GM12875 (cell line): ENCODE measurements at regions not wholly inside any gene's neighbourhood (a gene's known extent, or its start where the extent isn't known, plus 50 kb on each side); places are given as distances from the start of the nearest gene placed in this dataset.
A peak's percentile ranks its signal among the peaks of the same experiment; 100 is the strongest.

Source experiments
- H3K4me3 ChIP-seq: one replicate; pipeline ENCODE4 v1.5.1; 2011; ENCODE audit warnings: low read depth, low read length, control low read depth
- TF ChIP-seq, protein P1 (sequence below): IDR thresholded peaks from 2 replicates; pipeline ENCODE4 v1.5.1; 2011; ENCODE audit warnings: low read depth, mild to moderate bottlenecking, control low read depth, inconsistent platforms, low read length, moderate library complexity, borderline replicate concordance; ENCODE audit not compliant: insufficient read depth

DNA sequence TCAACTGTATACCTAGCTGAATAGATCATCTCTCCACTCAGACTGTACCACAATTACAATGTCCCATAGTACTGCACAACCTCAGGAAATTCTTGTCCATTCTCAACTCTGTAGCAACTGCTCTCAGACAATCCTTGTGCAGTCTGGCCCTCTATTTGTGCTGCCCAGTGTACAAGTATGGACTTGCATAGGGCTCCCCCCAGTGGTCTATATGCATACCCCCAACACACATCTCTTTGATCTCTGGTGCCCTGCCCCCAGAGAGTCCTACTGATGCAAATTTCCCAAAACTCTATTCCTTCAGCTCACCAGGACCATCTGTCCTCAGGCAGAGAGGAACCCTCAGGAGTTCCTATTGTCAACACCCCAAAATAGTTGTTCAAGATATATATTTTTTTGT, 205.3 kb downstream of the SLCO4C1 start:
- no peak overlapping the region for H3K4me3 ChIP-seq
- TF ChIP-seq, protein P1, sequence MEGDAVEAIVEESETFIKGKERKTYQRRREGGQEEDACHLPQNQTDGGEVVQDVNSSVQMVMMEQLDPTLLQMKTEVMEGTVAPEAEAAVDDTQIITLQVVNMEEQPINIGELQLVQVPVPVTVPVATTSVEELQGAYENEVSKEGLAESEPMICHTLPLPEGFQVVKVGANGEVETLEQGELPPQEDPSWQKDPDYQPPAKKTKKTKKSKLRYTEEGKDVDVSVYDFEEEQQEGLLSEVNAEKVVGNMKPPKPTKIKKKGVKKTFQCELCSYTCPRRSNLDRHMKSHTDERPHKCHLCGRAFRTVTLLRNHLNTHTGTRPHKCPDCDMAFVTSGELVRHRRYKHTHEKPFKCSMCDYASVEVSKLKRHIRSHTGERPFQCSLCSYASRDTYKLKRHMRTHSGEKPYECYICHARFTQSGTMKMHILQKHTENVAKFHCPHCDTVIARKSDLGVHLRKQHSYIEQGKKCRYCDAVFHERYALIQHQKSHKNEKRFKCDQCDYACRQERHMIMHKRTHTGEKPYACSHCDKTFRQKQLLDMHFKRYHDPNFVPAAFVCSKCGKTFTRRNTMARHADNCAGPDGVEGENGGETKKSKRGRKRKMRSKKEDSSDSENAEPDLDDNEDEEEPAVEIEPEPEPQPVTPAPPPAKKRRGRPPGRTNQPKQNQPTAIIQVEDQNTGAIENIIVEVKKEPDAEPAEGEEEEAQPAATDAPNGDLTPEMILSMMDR: peak; percentile 52; the same call in 1 of the 2 replicates

- no peak overlapping the region for H3K4me3 ChIP-seq
- TF ChIP-seq, protein P1: no peak
Observed at GRCh38 chr5:102089883-102090282, 206.2 kb downstream of the SLCO4C1 start.

- H3K4me3 ChIP-seq: no peak overlapping the region
- TF ChIP-seq, protein P1: no peak
Observed at GRCh38 chr5:102087906-102088305, 208.2 kb downstream of the SLCO4C1 start.

DNA sequence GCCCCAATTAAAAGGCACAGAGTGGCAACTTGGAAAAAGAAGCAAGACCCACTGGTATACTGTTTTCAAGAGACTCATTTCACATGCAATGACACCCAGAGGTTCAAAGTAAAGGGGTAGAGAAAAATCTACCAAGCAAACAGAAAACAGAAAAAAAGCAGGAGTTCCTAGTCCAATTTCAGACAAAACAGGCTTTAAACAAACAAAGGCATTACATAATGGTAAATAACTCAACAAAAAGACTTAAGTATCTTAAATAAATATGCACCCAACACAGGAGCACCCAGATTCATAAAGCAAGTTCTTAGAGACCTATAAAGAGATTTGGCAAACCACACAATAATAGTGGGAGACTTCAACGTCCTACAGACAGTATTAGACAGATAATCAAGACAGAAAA, 215.8 kb downstream of the SLCO4C1 start:
- TF ChIP-seq, protein P1: no peak
- no peak overlapping the region for H3K4me3 ChIP-seq

- TF ChIP-seq, protein P1: no peak
- no peak overlapping the region for H3K4me3 ChIP-seq
Observed at GRCh38 chr5:102077920-102078319, 218.2 kb downstream of the SLCO4C1 start.

DNA sequence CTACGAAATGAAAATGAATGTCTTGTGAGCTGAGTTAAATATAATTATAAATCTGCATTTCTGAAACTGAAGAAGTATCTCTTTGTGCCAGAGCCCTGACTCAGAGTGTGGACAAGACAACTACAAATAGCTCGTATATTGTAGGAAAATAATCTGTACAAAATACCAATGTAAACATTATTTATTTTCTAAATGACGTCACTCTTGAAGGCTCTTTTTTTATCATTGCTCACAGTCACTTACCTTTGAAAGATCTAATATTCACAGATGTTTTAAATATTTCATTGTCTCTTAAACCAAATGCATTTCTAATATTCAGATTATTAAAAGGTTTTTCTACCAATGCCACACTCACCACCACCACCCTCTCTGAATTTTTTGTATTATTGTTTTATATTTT, 226.1 kb downstream of the SLCO4C1 start:
- no peak overlapping the region for H3K4me3 ChIP-seq
- TF ChIP-seq, protein P1: no peak

- TF ChIP-seq, protein P1: no peak
- no peak overlapping the region for H3K4me3 ChIP-seq
Observed at GRCh38 chr5:102068870-102069269, 227.2 kb downstream of the SLCO4C1 start.
